ENCODE measurements at regions not wholly inside any gene's neighbourhood (a gene's known extent, or its start where the extent isn't known, plus 50 kb on each side); places are given as distances from the start of the nearest gene placed in this dataset.

DNA sequence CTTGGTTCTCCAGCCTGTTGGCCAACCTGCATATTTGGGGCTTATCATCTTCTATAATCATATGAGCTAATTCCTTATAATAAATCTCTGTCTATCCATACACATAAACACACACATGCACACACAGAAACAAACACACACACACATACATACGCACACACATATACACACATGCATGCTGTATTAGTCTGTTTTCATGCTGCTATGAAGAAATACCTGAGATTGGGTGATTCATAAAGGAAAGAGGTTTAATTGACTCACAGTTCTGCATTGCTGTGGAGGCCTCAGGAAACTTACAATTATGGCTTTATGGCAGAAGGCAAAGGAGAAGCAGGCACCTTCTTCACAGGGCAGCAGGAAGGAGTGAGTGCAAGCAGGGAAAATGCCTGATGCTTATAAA lies 707.4 kb upstream of the CDH2 start:
- no peak for TF ChIP-seq CTCF (IDR thresholded peaks at IDR 0.05)

DNA sequence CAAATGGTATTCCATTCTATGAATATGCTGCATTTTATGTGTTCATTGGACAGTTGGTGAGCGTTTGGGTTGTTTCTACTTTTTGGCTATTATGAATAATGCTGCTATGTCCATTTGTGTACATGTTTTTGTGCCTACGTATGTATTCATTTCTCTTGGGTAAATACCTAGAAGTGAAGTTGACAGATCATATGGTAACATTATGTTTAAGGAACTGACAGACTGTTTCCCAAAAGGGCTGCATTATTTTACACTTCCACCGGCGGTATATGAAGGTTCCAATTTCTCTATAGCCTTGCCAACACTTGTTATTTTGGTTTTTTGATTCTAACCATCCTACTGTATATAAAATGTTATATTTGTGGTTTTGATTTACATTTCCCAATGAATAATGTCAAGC lies 703.9 kb upstream of the CDH2 start:
- no peak for TF ChIP-seq CTCF (IDR thresholded peaks at IDR 0.05)

DNA sequence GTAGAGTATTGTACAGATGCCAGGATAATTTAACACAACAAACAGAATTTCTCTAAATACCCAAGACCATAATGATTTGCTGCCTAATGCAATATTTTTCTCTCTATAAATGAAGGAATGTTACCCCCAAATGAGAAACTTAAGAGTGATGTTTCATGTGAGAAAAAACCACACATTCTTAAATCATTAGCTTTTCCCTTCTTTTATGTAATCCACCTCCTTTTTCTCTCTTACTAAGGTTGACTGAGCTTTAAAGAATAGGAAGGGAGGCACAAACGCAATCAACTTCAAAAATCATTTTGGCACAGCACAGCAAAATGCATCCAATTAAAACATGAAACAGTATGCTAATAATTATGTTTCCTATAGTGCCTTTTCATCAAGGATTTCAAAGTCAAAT lies 698.1 kb upstream of the CDH2 start:
- no peak for TF ChIP-seq CTCF (IDR thresholded peaks at IDR 0.05)

DNA sequence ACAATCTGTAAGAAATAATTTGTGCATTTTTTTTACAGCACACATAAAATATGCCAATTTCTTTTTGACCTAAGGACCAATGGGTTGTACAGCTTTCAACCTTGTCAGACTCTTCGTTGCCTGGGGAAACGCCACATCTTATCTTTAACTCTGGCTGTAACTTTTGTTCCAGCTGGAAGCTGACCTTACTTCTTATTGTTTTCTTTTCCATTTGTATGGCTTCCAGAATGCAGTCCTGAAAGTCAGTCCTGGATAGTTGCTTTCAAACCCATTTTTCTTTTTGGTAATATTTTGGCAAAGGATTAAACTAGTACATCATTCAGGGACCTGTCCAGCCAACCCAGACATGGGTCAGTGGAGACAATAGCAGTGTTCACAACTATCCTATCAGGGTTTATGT lies 686.5 kb upstream of the CDH2 start:
- no peak for TF ChIP-seq CTCF (IDR thresholded peaks at IDR 0.05)

- TF ChIP-seq CTCF (IDR thresholded peaks at IDR 0.05) = no peak
Measured at GRCh38 chr18:28858248-28858647, 681.3 kb upstream of the CDH2 start.

DNA sequence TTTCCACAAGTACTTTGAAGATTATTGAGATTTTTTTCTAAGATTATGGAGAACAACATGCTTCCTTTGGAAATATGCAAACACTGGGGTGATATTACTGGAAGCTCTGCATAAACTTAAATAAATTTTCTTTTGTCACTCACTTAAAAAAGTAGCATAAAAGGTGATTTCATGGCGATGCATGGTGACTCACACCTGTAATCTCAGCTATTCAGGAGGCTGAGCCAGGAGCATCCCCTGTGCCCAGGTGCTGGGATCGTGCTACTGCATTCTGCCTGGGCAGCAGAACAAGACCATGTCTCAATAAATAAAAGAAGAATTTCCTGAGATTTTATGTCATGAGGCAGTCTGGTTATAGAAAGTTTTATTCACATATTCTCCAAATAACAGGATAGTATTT lies 679.1 kb upstream of the CDH2 start:
- no peak for TF ChIP-seq CTCF (IDR thresholded peaks at IDR 0.05)

- TF ChIP-seq CTCF (IDR thresholded peaks at IDR 0.05) = no peak
Measured at GRCh38 chr18:28855524-28855923, 678.6 kb upstream of the CDH2 start.

DNA sequence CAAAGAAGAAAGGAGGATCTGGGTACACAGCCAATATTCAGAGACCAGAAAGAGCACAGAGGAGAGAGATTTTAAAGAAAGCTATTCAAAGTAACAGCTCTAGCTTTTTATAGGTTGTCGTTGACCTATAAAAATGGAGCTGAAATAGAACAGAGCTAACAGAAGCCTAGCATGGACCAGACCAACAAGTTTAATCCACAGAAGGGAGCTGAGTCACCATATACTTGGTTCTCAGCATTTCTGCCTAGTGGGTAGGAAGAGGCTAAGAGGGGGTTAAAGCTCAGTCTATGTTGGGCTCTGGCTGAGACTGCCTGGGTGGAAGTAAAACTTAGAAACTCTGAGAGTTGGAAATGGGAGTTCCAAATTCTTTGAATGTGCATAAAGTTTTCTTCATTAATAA lies 678.0 kb upstream of the CDH2 start:
- TF ChIP-seq CTCF (IDR thresholded peaks at IDR 0.05) = no peak
